ENCODE measurements at regions not wholly inside any gene's neighbourhood (a gene's known extent, or its start where the extent isn't known, plus 50 kb on each side); places are given as distances from the start of the nearest gene placed in this dataset.

DNA sequence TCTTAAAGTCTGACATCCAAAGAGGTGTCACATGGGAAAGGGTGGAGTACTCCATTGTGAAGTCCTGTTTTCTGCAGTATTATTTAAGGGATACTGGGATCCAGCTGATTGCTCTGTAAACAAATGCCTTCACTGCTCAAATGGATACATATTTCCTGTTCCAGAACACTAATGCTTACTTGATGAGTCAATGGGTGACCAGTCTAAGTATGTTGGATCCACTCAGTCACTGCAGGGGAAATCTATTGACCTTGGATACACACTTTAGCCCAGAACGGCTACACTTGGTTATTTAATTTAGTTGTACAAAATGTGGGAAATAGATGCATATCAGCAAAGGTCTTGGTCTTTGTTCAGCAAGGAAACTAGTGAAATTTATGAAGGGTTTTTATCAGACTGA, 261.4 kb downstream of the MAP2K4 start:
- Histone ChIP-seq H3K27me3 (no peaks in the 10 kb centered on the region), H3K27ac (no peak overlapping the region), H3K36me3 (replicated peaks in 1 of 2; ENCODE audit: insufficient read depth in 1 of 2, low read depth in 2 of 2) (no peaks in the 10 kb centered on the region), H3K9me3 (no peaks in the 10 kb centered on the region), H3K4me1 (no peaks in the 10 kb centered on the region), H3K4me3 (no peak overlapping the region)
- WGBS, 2 donors = 0 to 24% methylated on average over 1 of the region's 1 CpG
- TF ChIP-seq POLR2A (IDR thresholded peaks at IDR 0.05) = no peak
- no peak for TF ChIP-seq CTCF (IDR thresholded peaks at IDR 0.05)
- DNase-seq = no peak
- intact Hi-C loops (cut with DNase I) = no loop called here
- no peak for ATAC-seq

DNA sequence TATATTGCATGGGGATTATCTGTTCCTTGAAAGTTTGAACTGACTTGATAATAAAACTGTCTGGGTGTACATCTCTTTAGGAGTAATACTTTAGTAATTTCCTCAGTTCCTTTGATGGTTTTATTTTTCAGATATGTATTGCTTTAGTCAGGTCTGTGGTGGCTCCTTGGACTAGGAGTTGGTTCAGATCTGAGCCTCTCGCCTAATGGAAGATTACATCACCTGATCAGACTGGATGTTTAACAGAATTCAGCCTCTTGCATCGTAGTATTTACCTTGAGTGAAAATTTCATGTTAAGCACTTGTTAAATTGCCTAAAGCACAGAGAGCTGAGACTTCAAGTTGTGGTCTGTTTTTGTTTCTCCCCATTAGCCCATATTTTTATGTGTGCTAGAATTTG, 267.3 kb downstream of the MAP2K4 start:
- no peaks in the 10 kb centered on the region for H3K9me3 ChIP-seq
- 25 to 31% methylated on average over 2 of the region's 2 CpGs for WGBS, 2 donors
- no peak for ATAC-seq
- TF ChIP-seq CTCF (IDR thresholded peaks at IDR 0.05) (no peak), POLR2A (IDR thresholded peaks at IDR 0.05) (no peak)
- H3K4me1 ChIP-seq = no peaks in the 10 kb centered on the region
- H3K4me3 ChIP-seq = no peak overlapping the region
- H3K27ac ChIP-seq = no peak overlapping the region
- no peak for DNase-seq
- H3K27me3 ChIP-seq = no peaks in the 10 kb centered on the region
- no peaks in the 10 kb centered on the region for H3K36me3 ChIP-seq (replicated peaks in 1 of 2; ENCODE audit: insufficient read depth in 1 of 2, low read depth in 2 of 2)
- intact Hi-C loops (cut with DNase I) = no loop called here

DNA sequence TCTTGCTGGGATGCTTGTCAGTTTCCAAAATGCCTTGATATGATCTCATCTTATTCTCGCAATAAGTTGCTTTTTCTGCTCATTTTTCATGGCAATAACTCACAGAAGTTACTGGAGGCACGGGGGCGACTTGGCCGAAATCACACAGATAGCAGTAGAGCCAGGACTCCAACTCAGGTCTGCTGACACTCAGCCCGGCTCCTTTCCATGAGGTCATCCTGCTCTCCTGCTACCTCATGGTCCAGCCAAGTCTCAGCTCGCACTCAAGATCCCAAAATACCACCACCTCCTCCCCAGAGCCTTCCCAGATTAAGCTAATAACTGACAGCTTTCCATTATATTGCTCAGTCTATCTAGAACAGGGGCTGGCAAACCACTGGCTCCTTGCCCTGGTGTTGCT, 269.5 kb downstream of the MAP2K4 start:
- no peaks in the 10 kb centered on the region for H3K27me3 ChIP-seq
- H3K36me3 ChIP-seq (replicated peaks in 1 of 2; ENCODE audit: insufficient read depth in 1 of 2, low read depth in 2 of 2) = no peaks in the 10 kb centered on the region
- no peak for DNase-seq
- H3K27ac ChIP-seq = no peak overlapping the region
- no peak overlapping the region for H3K4me3 ChIP-seq
- 76 to 82% methylated on average over 6 of the region's 6 CpGs for WGBS, 2 donors
- no peak for ATAC-seq
- TF ChIP-seq CTCF (IDR thresholded peaks at IDR 0.05) (no peak), POLR2A (IDR thresholded peaks at IDR 0.05) (no peak)
- H3K4me1 ChIP-seq = no peaks in the 10 kb centered on the region
- no peaks in the 10 kb centered on the region for H3K9me3 ChIP-seq
- intact Hi-C loops (cut with DNase I) = no loop called here

GRCh38 chr17:12296209-12296625, 275.5 kb downstream of the MAP2K4 start:
- DNase-seq = no peak
- H3K9me3 ChIP-seq = no peaks in the 10 kb centered on the region
- no peak overlapping the region for H3K27ac ChIP-seq
- TF ChIP-seq CTCF (IDR thresholded peaks at IDR 0.05) (no peak), POLR2A (IDR thresholded peaks at IDR 0.05) (no peak)
- H3K4me1 ChIP-seq = no peaks in the 10 kb centered on the region
- no peak for ATAC-seq
- no peak overlapping the region for H3K4me3 ChIP-seq
- H3K36me3 ChIP-seq (replicated peaks in 1 of 2; ENCODE audit: insufficient read depth in 1 of 2, low read depth in 2 of 2) = no peaks in the 10 kb centered on the region
- intact Hi-C loops (cut with DNase I) = no loop called here
- no peaks in the 10 kb centered on the region for H3K27me3 ChIP-seq
- WGBS, 2 donors = 49 to 59% methylated on average over 5 of the region's 5 CpGs

- DNase-seq = no peak
- no peak for TF ChIP-seq POLR2A (IDR thresholded peaks at IDR 0.05)
- TF ChIP-seq CTCF (IDR thresholded peaks at IDR 0.05) = no peak
- Histone ChIP-seq H3K4me1 (no peaks in the 10 kb centered on the region), H3K4me3 (no peak overlapping the region), H3K27ac (no peak overlapping the region), H3K27me3 (no peaks in the 10 kb centered on the region), H3K9me3 (no peaks in the 10 kb centered on the region), H3K36me3 (replicated peaks in 1 of 2; ENCODE audit: insufficient read depth in 1 of 2, low read depth in 2 of 2) (no peaks in the 10 kb centered on the region)
- intact Hi-C loops (cut with DNase I) = no loop called here
- WGBS, 2 donors = 72 to 76% methylated on average over 4 of the region's 4 CpGs
- no peak for ATAC-seq
Measured at GRCh38 chr17:12301551-12301950, 280.9 kb downstream of the MAP2K4 start.

Measured in body of pancreas (tissue), 4 donors.